ENCODE measurements at regions not wholly inside any gene's neighbourhood (a gene's known extent, or its start where the extent isn't known, plus 50 kb on each side); places are given as distances from the start of the nearest gene placed in this dataset.

DNA sequence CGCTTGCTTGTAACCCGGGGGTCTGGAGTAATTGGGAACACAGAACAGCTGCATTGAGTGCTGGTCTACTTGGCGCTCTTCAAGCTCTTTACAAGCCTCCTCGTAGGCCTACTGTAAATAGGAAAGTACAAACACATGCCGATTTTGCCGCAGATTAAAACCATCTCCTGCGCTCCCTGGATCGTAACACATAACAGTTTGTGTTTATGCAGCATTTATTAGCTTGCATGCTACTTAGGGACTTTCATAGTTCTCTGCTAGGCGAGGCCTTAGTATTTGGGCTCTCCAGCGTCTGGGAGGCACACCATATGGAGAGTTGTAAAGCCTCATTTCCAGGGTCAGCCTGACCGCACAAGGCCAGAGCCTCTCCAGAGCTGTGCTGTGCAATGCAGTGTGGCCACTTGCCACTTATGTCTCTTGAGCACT is 84.0 kb upstream of the HAAO start:
- peak; percentile 89 to 96 (median 90) for DNase-seq
- peak; percentile 23 for ATAC-seq (ENCODE audit: insufficient read depth, low FRiP score)
- WGBS, 2 donors: 70 to 79% methylated on average over 11 of the region's 11 CpGs
- TF ChIP-seq, protein P1, sequence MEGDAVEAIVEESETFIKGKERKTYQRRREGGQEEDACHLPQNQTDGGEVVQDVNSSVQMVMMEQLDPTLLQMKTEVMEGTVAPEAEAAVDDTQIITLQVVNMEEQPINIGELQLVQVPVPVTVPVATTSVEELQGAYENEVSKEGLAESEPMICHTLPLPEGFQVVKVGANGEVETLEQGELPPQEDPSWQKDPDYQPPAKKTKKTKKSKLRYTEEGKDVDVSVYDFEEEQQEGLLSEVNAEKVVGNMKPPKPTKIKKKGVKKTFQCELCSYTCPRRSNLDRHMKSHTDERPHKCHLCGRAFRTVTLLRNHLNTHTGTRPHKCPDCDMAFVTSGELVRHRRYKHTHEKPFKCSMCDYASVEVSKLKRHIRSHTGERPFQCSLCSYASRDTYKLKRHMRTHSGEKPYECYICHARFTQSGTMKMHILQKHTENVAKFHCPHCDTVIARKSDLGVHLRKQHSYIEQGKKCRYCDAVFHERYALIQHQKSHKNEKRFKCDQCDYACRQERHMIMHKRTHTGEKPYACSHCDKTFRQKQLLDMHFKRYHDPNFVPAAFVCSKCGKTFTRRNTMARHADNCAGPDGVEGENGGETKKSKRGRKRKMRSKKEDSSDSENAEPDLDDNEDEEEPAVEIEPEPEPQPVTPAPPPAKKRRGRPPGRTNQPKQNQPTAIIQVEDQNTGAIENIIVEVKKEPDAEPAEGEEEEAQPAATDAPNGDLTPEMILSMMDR (IDR thresholded peaks at IDR 0.05; ENCODE audit: control extremely low read depth, extremely low read depth): no peak
- H3K9ac ChIP-seq (ENCODE audit: insufficient read depth in 1 of 2, low read length in 2 of 2): no peak overlapping the region
- peaks cover 6 to 53% (median 17%) of the 10 kb centered on the region in 5 donors for H3K4me1 ChIP-seq (ENCODE audit: control insufficient read depth in 5 of 5, insufficient read depth in 5 of 5, low read length in 5 of 5)
- no peaks in the 10 kb centered on the region for H3K27me3 ChIP-seq (ENCODE audit: control insufficient read depth in 3 of 3, insufficient read depth in 3 of 3, low read length in 2 of 3)
- H3K4me3 ChIP-seq: no peak overlapping the region
- H3K27ac ChIP-seq (ENCODE audit: low read depth in 1 of 2, low read length in 1 of 2): peak overlapping the region; percentile 73 to 80
- no peaks in the 10 kb centered on the region for H3K36me3 ChIP-seq (ENCODE audit: control insufficient read depth in 4 of 4, insufficient read depth in 4 of 4, low read length in 4 of 4)
- no peaks in the 10 kb centered on the region for H3K9me3 ChIP-seq (ENCODE audit: control insufficient read depth in 4 of 4, insufficient read depth in 3 of 4, low read length in 3 of 4)

DNA sequence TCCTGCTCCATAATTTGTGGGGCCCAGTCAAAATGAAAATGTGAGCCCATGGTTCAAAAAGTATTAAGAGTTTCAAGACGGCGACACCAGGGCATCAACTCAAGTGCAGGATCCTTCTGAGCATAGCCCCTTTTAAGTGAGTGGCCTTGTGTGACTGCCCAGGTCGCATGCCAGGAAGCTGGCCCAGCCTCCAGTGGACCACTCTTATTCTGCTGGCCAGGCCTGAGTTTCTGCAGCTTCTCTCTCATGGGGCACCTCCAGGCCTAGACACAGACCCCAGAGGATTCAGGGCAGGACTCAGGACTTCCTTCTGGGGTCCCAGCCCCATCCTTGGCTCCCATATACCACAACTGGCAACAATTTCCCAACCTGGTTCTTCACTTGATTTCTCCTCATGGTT is 83.5 kb upstream of the HAAO start:
- no peaks in the 10 kb centered on the region for H3K27me3 ChIP-seq (ENCODE audit: control insufficient read depth in 3 of 3, insufficient read depth in 3 of 3, low read length in 2 of 3)
- 72 to 76% methylated on average over 3 of the region's 3 CpGs for WGBS, 2 donors
- no peaks in the 10 kb centered on the region for H3K36me3 ChIP-seq (ENCODE audit: control insufficient read depth in 4 of 4, insufficient read depth in 4 of 4, low read length in 4 of 4)
- peak overlapping the region; percentile 73 to 80 for H3K27ac ChIP-seq (ENCODE audit: low read depth in 1 of 2, low read length in 1 of 2)
- ATAC-seq (ENCODE audit: insufficient read depth, low FRiP score) (no peak), DNase-seq (no peak)
- TF ChIP-seq, protein P1 (IDR thresholded peaks at IDR 0.05; ENCODE audit: control extremely low read depth, extremely low read depth): no peak
- no peaks in the 10 kb centered on the region for H3K9me3 ChIP-seq (ENCODE audit: control insufficient read depth in 4 of 4, insufficient read depth in 3 of 4, low read length in 3 of 4)
- no peak overlapping the region for H3K9ac ChIP-seq (ENCODE audit: insufficient read depth in 1 of 2, low read length in 2 of 2)
- peaks cover 6 to 49% (median 15%) of the 10 kb centered on the region in 5 donors for H3K4me1 ChIP-seq (ENCODE audit: control insufficient read depth in 5 of 5, insufficient read depth in 5 of 5, low read length in 5 of 5)
- no peak overlapping the region for H3K4me3 ChIP-seq

DNA sequence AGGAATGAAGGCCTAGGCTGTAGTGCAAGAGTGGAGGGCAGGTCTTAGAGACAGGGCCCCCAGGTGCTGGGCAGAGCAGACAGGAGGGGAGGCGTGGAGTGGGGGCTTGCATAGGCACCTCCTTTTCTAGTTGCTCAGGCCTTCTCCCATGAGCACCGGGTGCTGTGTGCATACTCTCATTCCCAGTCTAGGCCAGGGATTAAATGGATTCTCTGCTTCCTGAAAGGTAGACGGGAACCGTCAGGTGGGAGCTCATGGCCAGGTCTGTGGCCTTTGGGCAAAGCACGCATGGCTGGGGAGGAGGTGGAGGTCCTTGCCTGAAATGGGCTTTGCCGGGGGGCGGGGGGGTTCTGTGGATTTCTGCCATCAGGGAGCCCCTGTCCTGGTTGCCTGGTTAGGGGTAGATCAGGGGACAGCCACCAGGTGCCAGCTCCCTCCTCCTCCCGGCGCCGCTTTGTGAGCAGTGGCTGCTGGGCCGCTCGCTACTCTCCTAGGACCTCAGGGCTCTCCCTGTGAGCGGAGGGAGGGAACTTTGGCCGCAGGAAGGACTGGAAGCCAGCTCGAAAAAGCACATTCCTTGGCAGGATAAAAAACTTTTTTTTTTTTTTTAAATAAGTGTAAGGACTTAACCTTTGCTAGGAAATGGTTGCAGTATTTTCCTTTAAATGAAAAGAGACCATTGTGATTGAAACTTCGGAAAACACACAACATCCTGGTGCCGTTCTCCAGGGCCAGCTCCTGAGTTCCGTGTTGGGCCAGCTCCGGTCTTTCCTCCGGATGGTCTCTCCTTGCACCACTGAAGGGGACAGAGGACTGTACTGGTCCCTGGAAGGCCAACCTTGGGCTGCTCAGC is 82.8 kb upstream of the HAAO start:
- Histone ChIP-seq H3K27ac (ENCODE audit: low read depth in 1 of 2, low read length in 1 of 2) (peak overlapping the region; percentile 80 to 87), H3K4me3 (no peak overlapping the region), H3K27me3 (ENCODE audit: control insufficient read depth in 3 of 3, insufficient read depth in 3 of 3, low read length in 2 of 3) (no peaks in the 10 kb centered on the region), H3K4me1 (ENCODE audit: control insufficient read depth in 5 of 5, insufficient read depth in 5 of 5, low read length in 5 of 5) (peaks cover 6 to 42% (median 14%) of the 10 kb centered on the region in 5 donors), H3K36me3 (ENCODE audit: control insufficient read depth in 4 of 4, insufficient read depth in 4 of 4, low read length in 4 of 4) (no peaks in the 10 kb centered on the region), H3K9me3 (ENCODE audit: control insufficient read depth in 4 of 4, insufficient read depth in 3 of 4, low read length in 3 of 4) (no peaks in the 10 kb centered on the region), H3K9ac (ENCODE audit: insufficient read depth in 1 of 2, low read length in 2 of 2) (no peak overlapping the region)
- TF ChIP-seq, protein P1 (IDR thresholded peaks at IDR 0.05; ENCODE audit: control extremely low read depth, extremely low read depth): no peak
- no peak for ATAC-seq (ENCODE audit: insufficient read depth, low FRiP score)
- DNase-seq: peak; percentile 44 to 71 (median 53)
- 64 to 80% methylated on average over 20 of the region's 20 CpGs for WGBS, 2 donors
